Type B pancreatic cell (in vitro differentiated cells): ENCODE measurements at regions not wholly inside any gene's neighbourhood (a gene's known extent, or its start where the extent isn't known, plus 50 kb on each side); places are given as distances from the start of the nearest gene placed in this dataset.
A peak's percentile ranks its signal among the peaks of the same experiment; 100 is the strongest.
"Not testable (repeated sequence)": the region's sequence is repeated elsewhere in the genome, so short reads cannot be mapped to it uniquely, and the experiment has no call there.

Experiments
- DNase-seq: peaks from one replicate; pipeline ENCODE4 v3.0.0; 2021; ENCODE audit warnings: mixed read lengths; ENCODE audit not compliant: unreplicated experiment; ENCODE audit errors: extremely low spot score
- H3K27ac Mint-ChIP-seq: 2 replicates; pipeline ENCODE4 v1.8.0; 2021; ENCODE audit warnings: mild to moderate bottlenecking, mixed read lengths
- H3K27me3 Mint-ChIP-seq: 2 replicates; pipeline ENCODE4 v1.8.0; 2021; ENCODE audit warnings: mixed read lengths
- H3K36me3 Mint-ChIP-seq: 2 replicates; pipeline ENCODE4 v1.8.0; 2021; ENCODE audit warnings: mixed read lengths
- H3K4me1 Mint-ChIP-seq: one replicate; pipeline ENCODE4 v1.8.0; 2021; ENCODE audit warnings: mixed read lengths; ENCODE audit not compliant: unreplicated experiment
- H3K4me3 Mint-ChIP-seq: 2 replicates; pipeline ENCODE4 v1.8.0; 2021; ENCODE audit warnings: mild to moderate bottlenecking, mixed read lengths
- H3K9me3 Mint-ChIP-seq: 2 replicates; pipeline ENCODE4 v1.8.0; 2021; ENCODE audit warnings: mixed read lengths
- CTCF ChIP-seq: fragments of 200-600 bp; sonication (generic); conservative IDR thresholded peaks from 2 replicates; pipeline ENCODE4 v1.5.0; 2021; ENCODE audit warnings: antibody characterized with exemption, mild to moderate bottlenecking

GRCh38 chr3:98702166-98702565, 61.0 kb upstream of the ST3GAL6 start:
- DNase-seq, result no peak
- H3K27ac Mint-ChIP-seq, result no peak overlapping the region
- H3K4me1 Mint-ChIP-seq, result no peaks in the 10 kb centered on the region
- H3K9me3 Mint-ChIP-seq, result no peaks in the 10 kb centered on the region
- TF ChIP-seq CTCF, result no peak
- no peaks in the 10 kb centered on the region for H3K36me3 Mint-ChIP-seq
- no peak overlapping the region for H3K4me3 Mint-ChIP-seq
- no peaks in the 10 kb centered on the region for H3K27me3 Mint-ChIP-seq

GRCh38 chr3:98705212-98705611, 57.9 kb upstream of the ST3GAL6 start:
- no peak for TF ChIP-seq CTCF
- no peaks in the 10 kb centered on the region for H3K36me3 Mint-ChIP-seq
- no peaks in the 10 kb centered on the region for H3K27me3 Mint-ChIP-seq
- no peak overlapping the region for H3K27ac Mint-ChIP-seq
- H3K4me3 Mint-ChIP-seq, result no peak overlapping the region
- peaks cover 14% of the 10 kb centered on the region for H3K4me1 Mint-ChIP-seq
- no peak for DNase-seq
- H3K9me3 Mint-ChIP-seq, result no peaks in the 10 kb centered on the region

- Mint-ChIP-seq H3K9me3 (no peaks in the 10 kb centered on the region), H3K27ac (peak overlapping the region; percentile 5), H3K27me3 (no peaks in the 10 kb centered on the region), H3K4me3 (no peak overlapping the region), H3K4me1 (peaks cover 18% of the 10 kb centered on the region), H3K36me3 (no peaks in the 10 kb centered on the region)
- DNase-seq, result no peak
- no peak for TF ChIP-seq CTCF
These were observed 57.4 kb upstream of the ST3GAL6 start for GRCh38 chr3:98705694-98706093.

- H3K36me3 Mint-ChIP-seq, H3K9me3 Mint-ChIP-seq, DNase-seq, H3K27me3 Mint-ChIP-seq: not testable (repeated sequence)
- peaks cover 23% of the 10 kb centered on the region for H3K4me1 Mint-ChIP-seq
- peak overlapping the region; percentile 58 for H3K27ac Mint-ChIP-seq
- H3K4me3 Mint-ChIP-seq, result peak overlapping the region; percentile 53
These were observed 54.5 kb upstream of the ST3GAL6 start for GRCh38 chr3:98708681-98709080.

DNA sequence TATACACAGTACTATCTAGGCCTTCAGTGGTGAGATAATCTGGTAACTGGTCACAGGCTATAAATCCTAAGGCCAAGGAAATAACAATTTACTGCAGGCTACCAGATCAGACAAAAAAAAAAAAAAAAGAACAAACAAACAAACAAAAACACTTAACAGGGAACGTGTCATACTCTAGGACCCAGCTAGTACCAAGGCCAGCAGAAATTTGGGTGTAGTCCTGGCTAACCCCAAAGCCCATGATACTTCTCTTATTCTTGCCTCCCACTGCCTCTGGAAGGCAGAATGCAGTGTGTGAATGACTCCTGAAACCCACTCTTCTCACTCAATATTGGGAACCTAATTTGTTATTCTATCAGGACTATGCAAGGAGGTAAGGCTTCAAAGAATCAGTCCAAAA, 53.7 kb upstream of the ST3GAL6 start:
- peak overlapping the region; percentile 29 for H3K4me3 Mint-ChIP-seq
- TF ChIP-seq CTCF, result no peak

GRCh38 chr3:98710067-98710659, 53.0 kb upstream of the ST3GAL6 start:
- no peaks in the 10 kb centered on the region for H3K36me3 Mint-ChIP-seq
- no peak for DNase-seq
- TF ChIP-seq CTCF, result no peak
- H3K4me1 Mint-ChIP-seq, result peaks cover 23% of the 10 kb centered on the region
- H3K4me3 Mint-ChIP-seq, result no peak overlapping the region
- no peaks in the 10 kb centered on the region for H3K27me3 Mint-ChIP-seq
- H3K27ac Mint-ChIP-seq, result peak overlapping the region; percentile 58
- no peaks in the 10 kb centered on the region for H3K9me3 Mint-ChIP-seq

More for the DNA sequence above, 53.7 kb upstream of the ST3GAL6 start:
- no peak for DNase-seq
- Mint-ChIP-seq H3K27ac (peak overlapping the region; percentile 58), H3K4me1 (peaks cover 23% of the 10 kb centered on the region), H3K36me3 (no peaks in the 10 kb centered on the region), H3K9me3 (no peaks in the 10 kb centered on the region), H3K27me3 (no peaks in the 10 kb centered on the region)
